HCT116 (cell line): ENCODE measurements at regions not wholly inside any gene's neighbourhood (a gene's known extent, or its start where the extent isn't known, plus 50 kb on each side); places are given as distances from the start of the nearest gene placed in this dataset.

Source experiments
- ATAC-seq: fragments of 200-7000 bp; cut with Tn5 transposase; 2 replicates; pipeline ENCODE4 v1.9.1; 2020; ENCODE audit warnings: mild to moderate bottlenecking, moderate library complexity
- BruUV-seq: library from RNA; stranded (reverse); fragments of 400-500 nt; replicated peaks from 2 replicates; lab custom pipeline; 2021; lab: Mats Ljungman, UMichigan
- CTCF ChIA-PET: fragments of 300-600 bp; sonication (Branson Sonifier 250); formaldehyde crosslinking; loops from one replicate; lab custom pipeline; 2021; ENCODE audit warnings: antibody characterized with exemption; lab: Charles Lee
- POLR2A ChIA-PET: fragments of 300-600, 350-600 bp; sonication (Branson Sonifier 250); formaldehyde crosslinking; loops from one replicate; lab custom pipeline; 2021; ENCODE audit warnings: antibody characterized with exemption; lab: Charles Lee
- RAD21 ChIA-PET, 2 experiments: fragments of 300-600 bp; sonication (Branson Sonifier 250); formaldehyde crosslinking; loops; one replicate each; lab custom pipeline; 2023; ENCODE audit warnings: low total read pairs in 2 of 2; ENCODE audit not compliant: uncharacterized antibody in 2 of 2, unreplicated experiment in 2 of 2, low non-redundant PET in 1 of 2; lab: Charles Lee
- DNase-seq: peaks from one replicate; pipeline ENCODE4 v3.0.0-alpha.2; 2010; ENCODE audit warnings: low read depth, low spot score
- H2AFZ ChIP-seq: fragments of 200-600 bp; shearing (Covaris generic), sonication (generic); 2 replicates; pipeline ENCODE4 v1.6.1; 2017; ENCODE audit warnings: low read depth, mixed run types, mixed read lengths, antibody characterized with exemption, low read length; ENCODE audit not compliant: poor library complexity, severe bottlenecking
- H3K27ac ChIP-seq: 2 replicates; pipeline ENCODE4 v1.5.1; 2012; ENCODE audit warnings: low read depth, low read length
- H3K27me3 ChIP-seq: fragments of 200-600 bp; sonication (generic); 2 replicates; pipeline ENCODE4 v1.6.1; 2016; ENCODE audit warnings: mixed run types, low read length, mixed read lengths; ENCODE audit not compliant: insufficient read depth
- H3K36me3 ChIP-seq, 2 experiments: fragments of 200-500 bp in 1 of 2; fragments of 200-600 bp in 1 of 2; sonication (Bioruptor generic) in 1 of 2; sonication (generic) in 1 of 2; 2 replicates each; pipeline versions ENCODE4 v1.5.1 to v1.6.1; 2014 to 2016; ENCODE audit warnings: low read length in 2 of 2, inconsistent platforms in 1 of 2, mixed read lengths in 1 of 2, mixed run types in 1 of 2; ENCODE audit not compliant: insufficient read depth in 2 of 2, control insufficient read depth in 1 of 2
- H3K4me1 ChIP-seq, 2 experiments: fragments of 200-600 bp in 1 of 2; sonication (generic) in 1 of 2; 2 replicates each; pipeline versions ENCODE4 v1.5.1 to v1.6.1; 2012 to 2017; ENCODE audit warnings: low read length in 2 of 2, inconsistent platforms in 1 of 2, mild to moderate bottlenecking in 1 of 2, mixed read lengths in 1 of 2, mixed run types in 1 of 2, moderate library complexity in 1 of 2; ENCODE audit not compliant: insufficient read depth in 2 of 2, control insufficient read depth in 1 of 2
- H3K4me2 ChIP-seq: fragments of 200-600 bp; sonication (generic); 2 replicates; pipeline ENCODE4 v1.6.1; 2017; ENCODE audit warnings: mixed run types, low read length, mixed read lengths
- H3K4me3 ChIP-seq, 2 experiments: fragments of 200-600 bp in 1 of 2; sonication (generic) in 1 of 2; replicated peaks in 1 of 2; 2 replicates each; pipeline ENCODE4 v1.5.1; 2011 to 2016; ENCODE audit warnings: low read length in 2 of 2, control low read depth in 1 of 2, low read depth in 1 of 2, mild to moderate bottlenecking in 1 of 2, mixed read lengths in 1 of 2, mixed run types in 1 of 2
- H3K79me2 ChIP-seq: fragments of 200-600 bp; sonication (generic); 2 replicates; pipeline ENCODE4 v1.6.1; 2017; ENCODE audit warnings: mild to moderate bottlenecking, mixed run types, low read length, moderate library complexity, mixed read lengths; ENCODE audit not compliant: insufficient read depth
- H3K9ac ChIP-seq: fragments of 200-600 bp; sonication (generic); 2 replicates; pipeline ENCODE4 v1.6.1; 2016; ENCODE audit warnings: low read length, mixed read lengths
- H3K9me2 ChIP-seq: fragments of 200-600 bp; sonication (generic), shearing (Covaris generic); 2 replicates; pipeline ENCODE4 v1.6.1; 2017; ENCODE audit warnings: mixed run types, mild to moderate bottlenecking, moderate library complexity; ENCODE audit not compliant: insufficient read depth
- H3K9me3 ChIP-seq, 2 experiments: fragments of 200-500 bp in 1 of 2; fragments of 200-600 bp in 1 of 2; sonication (Bioruptor generic) in 1 of 2; sonication (generic) in 1 of 2; 2 replicates each; pipeline ENCODE4 v1.6.1; 2014 to 2017; ENCODE audit warnings: low read length in 2 of 2, mixed read lengths in 2 of 2, inconsistent platforms in 1 of 2, low read depth in 1 of 2, mild to moderate bottlenecking in 1 of 2, mixed run types in 1 of 2, moderate library complexity in 1 of 2; ENCODE audit not compliant: control insufficient read depth in 1 of 2, insufficient read depth in 1 of 2
- H4K20me1 ChIP-seq: fragments of 200-600 bp; sonication (generic), shearing (Covaris generic); 2 replicates; pipeline ENCODE4 v1.6.1; 2017; ENCODE audit warnings: mixed run types, mild to moderate bottlenecking, moderate library complexity; ENCODE audit not compliant: insufficient read depth
- ATF3 ChIP-seq: IDR thresholded peaks from 2 replicates; pipeline ENCODE4 v1.6.1; 2012
- CEBPB ChIP-seq: IDR thresholded peaks from 2 replicates; pipeline ENCODE4 v1.6.1; 2012; ENCODE audit warnings: low read depth
- EZH2 ChIP-seq: fragments of 200-600 bp; sonication (generic); IDR thresholded peaks from 2 replicates; pipeline ENCODE4 v1.6.1; 2017; ENCODE audit warnings: antibody characterized with exemption, mixed run types
- EZH2phosphoT487 ChIP-seq: fragments of 200-600 bp; IDR thresholded peaks from 2 replicates; pipeline ENCODE4 v1.6.1; 2018; ENCODE audit warnings: antibody characterized with exemption, borderline replicate concordance
- JUND ChIP-seq: IDR thresholded peaks from 2 replicates; pipeline ENCODE4 v1.6.1; 2012
- SP1 ChIP-seq: IDR thresholded peaks from 2 replicates; pipeline ENCODE4 v1.6.1; 2012; ENCODE audit warnings: low read depth
- TCF7L2 ChIP-seq: IDR thresholded peaks from 2 replicates; pipeline ENCODE4 v1.7.0; 2011; ENCODE audit warnings: borderline replicate concordance, inconsistent platforms; ENCODE audit not compliant: insufficient read depth, insufficient read length; ENCODE audit errors: extremely low read depth
- ZFX ChIP-seq: fragments of 450-650 bp; IDR thresholded peaks from 2 replicates; pipeline ENCODE4 v1.6.1; 2017
- intact Hi-C: fragments of 100-400 bp; cut with micrococcal nuclease; formaldehyde crosslinking; loops from 2 replicates; pipeline ENCODE4 v1.10.0; 2022
- TF ChIP-seq, protein P1 (sequence below): IDR thresholded peaks from 2 replicates; pipeline ENCODE4 v1.6.1; 2012; ENCODE audit warnings: low read depth
- TF ChIP-seq, protein P2 (sequence below), 3 experiments: fragments of 200-600 bp in 1 of 3; sonication (generic) in 1 of 3; IDR thresholded peaks in 2 of 3; conservative IDR thresholded peaks in 1 of 3; 2 replicates each; pipeline ENCODE4 v1.5.1; 2012 to 2017; ENCODE audit warnings: low read depth in 2 of 3, low read length in 2 of 3, antibody characterized with exemption in 1 of 3, borderline replicate concordance in 1 of 3, control low read depth in 1 of 3, mild to moderate bottlenecking in 1 of 3, mixed read lengths in 1 of 3, mixed run types in 1 of 3, moderate library complexity in 1 of 3; ENCODE audit not compliant: insufficient read depth in 1 of 3

DNA sequence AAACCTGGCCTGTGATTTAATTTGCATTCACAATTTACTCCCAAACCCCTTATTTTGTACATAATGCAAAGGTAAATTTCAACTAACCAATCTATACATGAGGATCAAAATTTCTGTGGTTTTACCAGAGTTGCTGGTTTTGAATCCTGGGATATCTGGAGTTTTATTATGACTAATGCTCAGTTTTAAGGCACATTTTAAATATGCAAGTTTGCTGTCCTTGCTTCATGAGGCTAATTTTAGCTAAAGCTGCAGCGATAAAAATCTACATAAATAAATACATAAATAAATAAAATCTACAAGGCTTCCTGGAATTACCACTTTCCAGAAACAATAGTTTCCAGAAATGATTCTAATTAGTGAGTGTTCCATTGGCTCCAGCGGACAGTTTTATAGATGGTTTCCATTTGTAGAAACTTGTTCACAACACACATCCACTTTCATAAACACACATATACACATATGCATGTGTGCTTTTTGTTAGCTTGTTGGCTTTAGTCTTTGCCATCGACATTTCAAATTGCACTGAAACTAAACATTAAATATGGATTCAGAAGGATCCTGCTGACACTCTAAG is 339.5 kb upstream of the NRP1 start:
- H3K9me3 ChIP-seq, result no peaks in the 10 kb centered on the region
- no peak for ATAC-seq
- no peak overlapping the region for H2AFZ ChIP-seq
- BruUV-seq, result no TSS peak
- no peaks in the 10 kb centered on the region for H3K79me2 ChIP-seq
- no peak overlapping the region for H3K4me3 ChIP-seq
- no peaks in the 10 kb centered on the region for H3K27me3 ChIP-seq
- no peak overlapping the region for H3K9ac ChIP-seq
- H3K9me2 ChIP-seq, result no peaks in the 10 kb centered on the region
- H3K4me1 ChIP-seq, result no peaks in the 10 kb centered on the region
- H3K36me3 ChIP-seq, result no peaks in the 10 kb centered on the region
- TF ChIP-seq, protein P1, sequence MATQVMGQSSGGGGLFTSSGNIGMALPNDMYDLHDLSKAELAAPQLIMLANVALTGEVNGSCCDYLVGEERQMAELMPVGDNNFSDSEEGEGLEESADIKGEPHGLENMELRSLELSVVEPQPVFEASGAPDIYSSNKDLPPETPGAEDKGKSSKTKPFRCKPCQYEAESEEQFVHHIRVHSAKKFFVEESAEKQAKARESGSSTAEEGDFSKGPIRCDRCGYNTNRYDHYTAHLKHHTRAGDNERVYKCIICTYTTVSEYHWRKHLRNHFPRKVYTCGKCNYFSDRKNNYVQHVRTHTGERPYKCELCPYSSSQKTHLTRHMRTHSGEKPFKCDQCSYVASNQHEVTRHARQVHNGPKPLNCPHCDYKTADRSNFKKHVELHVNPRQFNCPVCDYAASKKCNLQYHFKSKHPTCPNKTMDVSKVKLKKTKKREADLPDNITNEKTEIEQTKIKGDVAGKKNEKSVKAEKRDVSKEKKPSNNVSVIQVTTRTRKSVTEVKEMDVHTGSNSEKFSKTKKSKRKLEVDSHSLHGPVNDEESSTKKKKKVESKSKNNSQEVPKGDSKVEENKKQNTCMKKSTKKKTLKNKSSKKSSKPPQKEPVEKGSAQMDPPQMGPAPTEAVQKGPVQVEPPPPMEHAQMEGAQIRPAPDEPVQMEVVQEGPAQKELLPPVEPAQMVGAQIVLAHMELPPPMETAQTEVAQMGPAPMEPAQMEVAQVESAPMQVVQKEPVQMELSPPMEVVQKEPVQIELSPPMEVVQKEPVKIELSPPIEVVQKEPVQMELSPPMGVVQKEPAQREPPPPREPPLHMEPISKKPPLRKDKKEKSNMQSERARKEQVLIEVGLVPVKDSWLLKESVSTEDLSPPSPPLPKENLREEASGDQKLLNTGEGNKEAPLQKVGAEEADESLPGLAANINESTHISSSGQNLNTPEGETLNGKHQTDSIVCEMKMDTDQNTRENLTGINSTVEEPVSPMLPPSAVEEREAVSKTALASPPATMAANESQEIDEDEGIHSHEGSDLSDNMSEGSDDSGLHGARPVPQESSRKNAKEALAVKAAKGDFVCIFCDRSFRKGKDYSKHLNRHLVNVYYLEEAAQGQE, result no peak
- no peak for TF ChIP-seq ZFX
- TF ChIP-seq, protein P2, sequence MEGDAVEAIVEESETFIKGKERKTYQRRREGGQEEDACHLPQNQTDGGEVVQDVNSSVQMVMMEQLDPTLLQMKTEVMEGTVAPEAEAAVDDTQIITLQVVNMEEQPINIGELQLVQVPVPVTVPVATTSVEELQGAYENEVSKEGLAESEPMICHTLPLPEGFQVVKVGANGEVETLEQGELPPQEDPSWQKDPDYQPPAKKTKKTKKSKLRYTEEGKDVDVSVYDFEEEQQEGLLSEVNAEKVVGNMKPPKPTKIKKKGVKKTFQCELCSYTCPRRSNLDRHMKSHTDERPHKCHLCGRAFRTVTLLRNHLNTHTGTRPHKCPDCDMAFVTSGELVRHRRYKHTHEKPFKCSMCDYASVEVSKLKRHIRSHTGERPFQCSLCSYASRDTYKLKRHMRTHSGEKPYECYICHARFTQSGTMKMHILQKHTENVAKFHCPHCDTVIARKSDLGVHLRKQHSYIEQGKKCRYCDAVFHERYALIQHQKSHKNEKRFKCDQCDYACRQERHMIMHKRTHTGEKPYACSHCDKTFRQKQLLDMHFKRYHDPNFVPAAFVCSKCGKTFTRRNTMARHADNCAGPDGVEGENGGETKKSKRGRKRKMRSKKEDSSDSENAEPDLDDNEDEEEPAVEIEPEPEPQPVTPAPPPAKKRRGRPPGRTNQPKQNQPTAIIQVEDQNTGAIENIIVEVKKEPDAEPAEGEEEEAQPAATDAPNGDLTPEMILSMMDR (IDR thresholded peaks at IDR 0.05 in 2 of 3, conservative IDR thresholded peaks at IDR 0.05 in 1 of 3; ENCODE audit: borderline replicate concordance in 1 of 3, insufficient read depth in 1 of 3, low read depth in 2 of 3, low read length in 2 of 3), result no peak
- TF ChIP-seq EZH2, result no peak
- TF ChIP-seq SP1, result no peak
- TF ChIP-seq ATF3, result no peak
- no peak for TF ChIP-seq EZH2phosphoT487
- TF ChIP-seq CEBPB, result no peak
- no peak for TF ChIP-seq JUND
- no peak for TF ChIP-seq TCF7L2
- H3K27ac ChIP-seq, result no peak overlapping the region
- no peak for DNase-seq
- ChIA-PET CTCF (no interaction called here), RAD21 (no interaction called here), POLR2A (no interaction called here)
- H3K4me2 ChIP-seq, result no peak overlapping the region
- no peaks in the 10 kb centered on the region for H4K20me1 ChIP-seq
- intact Hi-C loops, result no loop called here
